Tongue (tissue), 1 donor: ENCODE measurements at regions not wholly inside any gene's neighbourhood (a gene's known extent, or its start where the extent isn't known, plus 50 kb on each side); places are given as distances from the start of the nearest gene placed in this dataset.
"Not testable (repeated sequence)": the region's sequence is repeated elsewhere in the genome, so short reads cannot be mapped to it uniquely, and the experiment has no call there.

Experiments used
- DNase-seq: peaks from one replicate; pipeline ENCODE4 v3.0.0-alpha.2; 2015

GRCh38 chr4:151522866-151523519, 114.0 kb downstream of the FHIP1A start:
- DNase-seq = no peak

- DNase-seq = peak; percentile 9
Measured at GRCh38 chr4:151524610-151525009, 115.6 kb downstream of the FHIP1A start.

- DNase-seq = not testable (repeated sequence)
Measured at GRCh38 chr4:151526489-151526888, 117.5 kb downstream of the FHIP1A start.

- no peak for DNase-seq
Measured at GRCh38 chr4:151527699-151528098, 118.7 kb downstream of the FHIP1A start.

- DNase-seq = no peak
Measured at GRCh38 chr4:151529187-151529586, 120.2 kb downstream of the FHIP1A start.

- no peak for DNase-seq
Measured at GRCh38 chr4:151530230-151530629, 121.3 kb downstream of the FHIP1A start.

GRCh38 chr4:151530783-151531182, 121.8 kb downstream of the FHIP1A start:
- DNase-seq = no peak

- DNase-seq = no peak
Measured at GRCh38 chr4:151532001-151532708, 123.2 kb downstream of the FHIP1A start.

GRCh38 chr4:151534195-151534594, 125.2 kb downstream of the FHIP1A start:
- no peak for DNase-seq

- DNase-seq = no peak
Measured at GRCh38 chr4:151535366-151535765, 126.4 kb downstream of the FHIP1A start.

GRCh38 chr4:151537687-151538086, 128.7 kb downstream of the FHIP1A start:
- no peak for DNase-seq

- no peak for DNase-seq
Measured at GRCh38 chr4:151538963-151539362, 130.0 kb downstream of the FHIP1A start.

- peak; percentile 47 for DNase-seq
Measured at GRCh38 chr4:151540728-151541388, 131.9 kb downstream of the FHIP1A start.

GRCh38 chr4:151541389-151542071, 132.6 kb downstream of the FHIP1A start:
- peak; percentile 38 for DNase-seq

- no peak for DNase-seq
Measured at GRCh38 chr4:151548708-151549107, 139.7 kb downstream of the FHIP1A start.

GRCh38 chr4:151549378-151549777, 140.4 kb downstream of the FHIP1A start:
- DNase-seq = not testable (repeated sequence)

- peak; percentile 40 for DNase-seq
Measured at GRCh38 chr4:151553874-151554273, 144.9 kb downstream of the FHIP1A start.

GRCh38 chr4:151555151-151555945, 146.4 kb downstream of the FHIP1A start:
- DNase-seq = no peak

- DNase-seq = no peak
Measured at GRCh38 chr4:151558496-151559113, 149.6 kb downstream of the FHIP1A start.

- no peak for DNase-seq
Measured at GRCh38 chr4:151559595-151559994, 150.6 kb downstream of the FHIP1A start.

GRCh38 chr4:151561551-151562256, 152.7 kb downstream of the FHIP1A start:
- no peak for DNase-seq
